HG02943 (cell line): ENCODE measurements at regions not wholly inside any gene's neighbourhood (a gene's known extent, or its start where the extent isn't known, plus 50 kb on each side); places are given as distances from the start of the nearest gene placed in this dataset.

Source experiments
- ATAC-seq: cut with Tn5 transposase; IDR thresholded peaks from one replicate; pipeline ENCODE4 v1.9.1; 2021; ENCODE audit warnings: mild to moderate bottlenecking, low read depth, moderate library complexity; ENCODE audit not compliant: unreplicated experiment

DNA sequence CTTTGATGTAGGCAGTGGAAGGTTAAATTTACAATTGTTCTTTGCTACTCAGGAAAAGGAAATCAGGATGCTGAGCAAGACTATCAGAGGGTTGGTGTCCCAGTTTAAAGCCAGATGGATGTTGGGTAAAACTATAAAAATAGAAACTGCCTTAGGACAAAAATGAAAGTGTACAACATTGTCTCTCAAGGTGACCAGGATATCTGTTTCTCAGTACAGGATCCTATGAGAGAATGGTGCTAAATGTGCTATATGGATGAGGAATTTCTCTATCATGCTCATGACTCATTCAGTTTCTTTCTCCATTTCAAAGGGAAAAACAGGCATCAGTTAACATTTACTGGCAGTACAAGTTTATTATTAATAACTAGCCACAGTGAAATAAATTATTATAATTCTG, 534.2 kb upstream of the GJE1 start:
- ATAC-seq, result no peak

DNA sequence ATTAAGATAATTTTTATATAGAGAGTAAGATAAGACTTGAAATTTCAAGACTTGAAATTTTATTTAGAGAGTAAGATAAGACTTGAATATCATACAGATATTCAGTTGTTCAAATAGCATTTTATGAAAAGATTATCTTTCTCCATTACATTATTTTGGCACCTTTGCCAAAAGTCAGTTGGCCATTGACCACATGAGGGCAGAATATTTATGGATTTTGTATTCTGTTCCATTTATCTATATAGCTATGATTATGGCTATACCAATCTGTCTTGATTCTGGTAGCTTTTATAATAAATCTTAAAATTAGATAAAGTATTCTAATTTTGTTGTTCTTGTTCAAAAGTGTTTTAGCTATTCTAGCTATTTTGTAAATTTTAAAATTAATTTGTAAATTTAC, 537.9 kb upstream of the GJE1 start:
- ATAC-seq, result no peak

DNA sequence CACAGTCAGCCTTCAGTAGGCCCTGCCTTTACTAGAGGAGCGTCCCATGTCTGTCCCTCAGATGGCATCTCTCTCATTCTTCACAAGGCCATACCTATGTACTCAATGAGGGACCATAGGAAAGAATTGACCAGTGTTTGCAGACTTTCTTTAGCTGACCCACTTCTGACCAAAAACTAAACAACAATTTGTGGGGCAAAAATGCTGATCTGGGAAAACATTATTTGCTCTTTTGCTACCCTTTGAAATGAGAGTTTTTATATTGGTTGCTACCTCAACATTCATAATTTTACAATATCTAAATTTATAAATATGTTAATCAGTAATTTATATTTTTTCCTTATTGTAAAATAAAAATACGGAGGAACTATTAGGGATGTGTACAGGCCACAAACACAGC, 539.4 kb upstream of the GJE1 start:
- ATAC-seq, result no peak

DNA sequence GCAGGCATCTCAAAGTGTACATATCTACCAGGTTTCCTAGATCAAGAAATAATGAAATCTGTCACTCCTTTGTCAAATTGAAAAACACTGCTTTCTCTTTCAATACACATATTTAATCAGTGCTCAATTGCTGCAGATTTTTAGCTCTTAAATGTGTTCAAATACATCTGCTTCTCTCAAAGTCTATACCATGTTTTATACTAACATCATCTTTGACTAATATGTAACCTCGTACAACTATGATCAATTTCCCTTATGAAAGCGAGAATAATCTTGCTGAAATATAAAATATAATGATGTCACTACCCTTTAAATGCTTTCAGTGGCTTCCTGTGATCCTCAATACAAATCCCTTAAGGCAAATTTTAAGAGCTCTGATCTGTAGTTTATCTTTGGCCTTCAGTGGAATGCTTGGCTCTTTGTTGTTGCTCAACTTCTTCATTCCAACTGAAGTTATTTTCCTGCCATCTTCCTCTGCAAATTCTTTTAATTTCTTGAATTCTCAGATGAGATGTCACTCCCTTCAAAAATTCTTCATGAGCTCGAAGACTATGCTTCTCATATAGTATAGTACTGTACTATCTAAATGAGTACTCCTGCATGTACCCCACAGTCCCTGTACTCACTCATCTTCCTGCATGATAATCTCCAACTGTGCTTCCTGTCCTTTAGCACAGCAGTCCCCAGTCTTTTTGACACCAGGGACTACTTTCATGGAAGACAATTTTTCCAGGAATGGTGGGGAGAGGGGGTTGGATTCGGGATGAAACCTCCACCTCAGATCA, 545.1 kb upstream of the GJE1 start:
- ATAC-seq, result no peak

DNA sequence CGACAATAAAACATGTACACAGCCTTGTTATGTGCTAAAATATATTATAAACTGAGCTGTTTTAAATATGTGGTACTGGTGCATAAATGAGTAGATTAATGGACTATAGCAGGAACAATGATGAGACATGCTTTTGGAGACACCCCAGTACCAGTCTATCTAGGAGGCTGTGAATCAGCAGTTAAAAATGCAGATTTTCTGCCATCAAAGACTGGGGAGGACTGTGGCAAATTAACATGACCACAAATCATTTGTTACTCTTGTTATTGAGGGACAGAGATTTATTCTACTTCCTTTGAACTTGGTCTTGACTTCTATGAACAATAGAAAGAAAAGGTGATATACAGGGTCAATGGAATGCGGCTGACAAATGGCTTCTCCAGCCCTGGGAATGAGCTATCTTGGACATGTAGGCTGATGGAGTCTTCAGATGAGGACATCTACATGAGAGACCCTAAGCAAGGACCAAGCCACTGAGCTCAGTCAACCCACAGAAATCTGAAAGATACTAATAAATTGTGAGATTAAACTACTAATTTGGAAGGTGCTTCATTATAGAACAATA, 551.7 kb upstream of the GJE1 start:
- ATAC-seq, result no peak

DNA sequence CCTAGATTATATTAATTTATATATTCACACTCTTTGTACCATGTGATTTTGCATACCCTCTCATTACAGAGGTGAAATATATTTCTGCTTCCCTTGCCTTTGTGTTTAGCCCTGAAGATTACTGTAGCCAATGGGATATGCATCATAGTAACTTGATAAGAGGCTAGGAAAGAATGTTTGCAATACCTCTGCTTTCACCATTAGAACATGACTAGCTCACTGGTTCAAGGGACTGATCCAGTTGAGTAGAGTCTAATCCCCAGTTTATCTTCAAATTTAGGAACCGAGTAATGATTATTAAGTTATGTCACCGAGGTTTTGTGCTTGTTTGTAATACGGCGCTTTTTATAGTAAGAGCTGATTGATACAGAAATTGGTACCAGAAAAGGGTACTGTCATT, 552.6 kb upstream of the GJE1 start:
- no peak for ATAC-seq

DNA sequence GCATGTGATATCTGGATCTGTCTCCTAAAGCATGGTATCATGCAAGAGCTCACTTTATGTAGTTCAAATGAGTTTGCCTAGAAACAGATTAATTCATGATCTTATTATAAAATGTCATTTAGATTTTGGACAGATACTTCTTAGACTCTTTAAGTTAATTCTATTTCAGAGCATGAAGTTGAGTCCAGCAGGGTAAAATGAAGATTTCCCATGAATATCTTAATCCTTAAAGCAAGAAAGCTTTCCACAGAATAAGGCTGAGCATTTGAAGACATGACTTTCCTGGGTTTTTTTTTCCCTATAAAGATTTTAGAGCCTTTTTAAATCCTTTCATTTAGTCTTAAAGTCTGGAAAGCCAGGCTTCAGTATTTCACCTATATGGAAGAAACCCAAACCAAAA, 556.0 kb upstream of the GJE1 start:
- ATAC-seq, result no peak

DNA sequence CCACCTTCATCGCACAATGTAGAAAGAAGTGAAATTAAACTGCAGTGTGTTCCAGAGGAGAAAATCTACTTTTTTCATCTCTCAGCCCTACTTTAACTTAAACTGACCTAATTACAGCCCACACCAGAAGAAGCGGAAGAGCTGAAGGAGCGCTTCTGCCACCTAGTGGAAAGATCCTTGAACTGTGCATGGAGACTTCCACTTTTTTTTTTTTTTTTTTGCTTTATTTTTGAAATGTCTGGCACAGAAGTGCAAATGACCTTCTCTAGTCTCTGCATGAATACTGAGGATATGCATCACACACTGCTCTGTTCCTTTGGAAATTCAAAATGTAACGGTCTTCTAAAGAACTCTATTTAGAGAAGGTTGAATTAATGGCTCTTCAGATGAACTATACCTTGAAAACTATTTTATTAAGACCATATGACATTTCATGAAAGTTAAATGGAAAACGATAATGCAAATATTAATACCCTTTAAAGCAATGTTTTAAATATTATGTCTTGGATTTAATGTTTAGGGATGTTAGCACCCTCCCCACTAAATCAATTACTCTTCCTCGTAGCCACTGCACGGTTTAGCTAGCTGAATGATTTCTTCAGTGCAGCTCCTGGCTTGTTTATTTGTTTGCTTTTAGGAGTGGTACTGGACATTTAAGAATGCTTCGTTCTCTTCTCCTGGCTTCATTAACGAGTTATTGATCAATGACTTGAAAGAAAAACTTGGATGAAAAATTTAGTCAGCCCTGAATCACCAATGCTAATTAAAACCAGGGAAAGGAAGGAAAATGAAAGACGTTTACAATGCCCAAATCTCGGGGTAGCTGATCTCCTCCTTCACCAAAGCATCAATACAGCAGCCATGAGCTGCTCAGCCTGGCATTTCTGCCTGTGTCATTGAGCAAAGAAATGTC, 569.6 kb upstream of the GJE1 start:
- ATAC-seq, result peak; percentile 92

DNA sequence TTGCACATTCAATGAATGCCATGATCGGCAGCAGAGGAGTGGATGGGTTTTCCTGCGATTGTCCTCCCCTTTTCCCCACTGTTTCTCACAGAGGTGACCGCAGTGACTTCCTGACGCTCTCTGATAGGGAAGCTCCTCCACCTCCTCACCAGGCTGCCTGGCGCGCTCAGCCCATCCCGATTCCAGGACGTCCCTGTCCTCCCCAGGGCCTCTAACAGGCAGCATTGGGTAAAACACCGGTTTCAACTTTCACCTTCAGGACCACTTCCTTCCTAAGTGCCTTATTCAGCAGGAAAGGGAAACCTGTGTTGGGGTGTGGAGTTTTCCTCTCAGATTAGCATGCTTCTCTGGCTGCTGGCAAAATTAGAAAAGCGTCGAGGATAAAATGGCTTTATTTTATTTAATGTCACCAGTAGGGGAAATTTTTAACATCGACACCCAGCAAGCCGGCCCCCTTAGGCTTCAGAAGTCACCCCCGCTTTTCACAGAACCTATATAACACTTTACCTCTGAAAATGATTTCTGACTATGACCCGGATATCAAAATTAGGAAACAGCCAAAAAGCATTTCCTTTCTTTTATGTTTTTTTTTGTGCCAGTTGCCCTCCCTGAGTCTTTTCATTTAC, 570.4 kb upstream of the GJE1 start:
- peak; percentile 37 for ATAC-seq

DNA sequence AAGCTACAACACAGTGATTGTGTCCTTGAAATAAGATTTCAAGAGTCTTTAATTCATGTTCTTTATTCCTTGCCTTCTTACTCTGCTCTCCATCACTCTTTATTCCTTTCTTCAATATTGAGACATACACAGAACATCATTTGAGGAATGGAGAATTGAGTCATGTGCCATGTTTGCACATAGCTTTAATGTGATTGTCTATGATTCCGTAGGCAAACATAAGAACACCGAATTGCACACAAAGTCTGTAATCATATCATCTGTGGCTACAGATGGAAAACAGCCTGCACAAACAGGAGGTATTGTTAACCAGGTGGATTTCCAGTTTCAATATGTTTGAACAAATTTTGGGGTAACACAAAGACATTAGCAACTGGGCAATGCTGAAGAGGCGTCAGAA, 571.6 kb upstream of the GJE1 start:
- ATAC-seq, result no peak

DNA sequence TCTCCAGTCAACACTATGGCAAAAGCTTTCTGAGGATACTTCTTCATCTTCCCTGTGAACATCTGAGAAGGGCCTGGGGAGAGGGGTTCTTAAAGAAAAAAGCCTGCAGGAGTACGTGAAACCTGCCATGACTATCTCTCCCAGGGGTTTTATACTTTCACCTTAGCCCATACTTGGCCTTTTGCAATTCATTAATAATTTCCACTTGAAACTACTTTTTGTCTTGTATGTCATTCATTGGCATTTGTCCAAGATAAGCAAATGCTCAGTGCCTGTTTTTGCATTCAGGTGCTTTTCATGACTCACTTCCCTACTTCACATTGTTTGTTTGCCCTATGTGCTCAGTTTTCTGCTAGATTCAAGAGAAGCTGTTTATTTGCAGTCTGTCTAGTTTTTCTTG, 580.3 kb upstream of the GJE1 start:
- no peak for ATAC-seq

DNA sequence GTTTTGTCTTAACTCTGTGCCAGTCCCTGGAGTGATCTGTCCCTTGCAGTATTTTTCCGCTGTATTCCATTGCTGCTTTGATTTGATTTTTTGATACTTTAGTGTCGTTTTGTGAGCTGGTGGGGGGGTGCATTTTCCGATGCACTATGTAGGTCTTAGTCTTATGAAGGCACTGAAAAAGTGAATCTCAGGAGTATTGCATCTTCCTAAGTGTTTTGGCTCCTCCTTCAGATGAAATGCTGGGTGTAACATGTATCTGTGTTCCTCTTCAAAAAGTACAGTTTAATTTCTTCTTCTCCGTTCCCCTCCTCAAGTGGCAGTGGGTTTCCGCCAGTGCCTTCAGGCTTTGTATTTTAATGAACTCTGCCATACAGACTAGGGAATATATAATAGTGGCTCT, 580.7 kb upstream of the GJE1 start:
- ATAC-seq, result no peak

DNA sequence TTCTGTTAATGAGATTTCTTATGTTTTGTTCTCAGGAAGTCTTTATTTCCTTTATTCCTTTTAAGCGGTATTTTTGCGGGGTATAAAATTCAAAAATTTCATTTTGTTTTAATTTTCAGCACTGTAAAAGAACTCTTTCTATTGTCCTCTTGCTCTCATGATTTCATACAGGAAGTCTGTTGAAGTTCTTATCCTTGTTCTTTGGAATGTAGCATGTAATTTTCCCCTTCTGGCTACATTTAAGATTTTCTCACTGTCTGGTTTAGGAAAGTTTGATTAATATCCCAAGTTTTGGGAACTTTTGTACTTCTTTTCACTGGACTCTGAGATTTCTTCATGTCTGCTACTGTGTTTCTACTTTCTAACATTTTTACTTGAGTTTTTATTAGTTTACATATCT, 581.4 kb upstream of the GJE1 start:
- ATAC-seq, result no peak

DNA sequence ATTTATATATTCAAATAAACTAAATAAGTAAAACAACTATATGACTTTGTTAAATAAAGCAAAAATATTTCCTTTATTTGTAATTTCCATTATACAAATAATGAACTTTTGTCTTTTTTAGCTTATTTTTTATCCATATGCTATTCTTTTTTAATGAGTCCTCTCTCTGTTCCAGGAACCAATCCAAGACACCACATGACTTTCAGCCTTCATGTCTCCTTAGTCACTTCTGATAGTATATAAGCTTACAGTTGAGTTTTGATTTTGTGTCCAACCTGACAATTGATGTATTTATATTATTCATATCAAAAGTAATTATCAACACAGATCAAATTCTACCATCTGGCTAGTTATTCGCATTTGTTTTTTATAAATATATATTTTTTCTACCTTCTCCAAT, 582.3 kb upstream of the GJE1 start:
- no peak for ATAC-seq

DNA sequence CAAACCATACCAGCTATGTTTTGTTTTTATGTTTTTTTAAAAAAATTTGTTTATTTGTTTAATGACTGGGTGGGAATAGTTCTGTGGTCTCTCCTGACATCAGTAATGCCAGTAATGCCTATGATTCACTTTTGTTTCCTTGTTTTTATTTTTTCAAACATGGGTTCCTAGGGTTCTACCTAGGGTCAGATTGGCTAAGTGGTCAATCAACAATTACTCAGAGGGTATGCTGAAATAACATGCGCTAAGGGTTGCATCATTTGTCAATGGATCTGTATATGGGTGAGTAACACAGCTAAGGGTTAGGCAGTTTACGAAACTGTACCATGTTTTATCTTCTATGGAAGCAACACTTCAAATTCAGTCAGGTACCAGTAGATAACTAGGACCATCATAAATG, 583.8 kb upstream of the GJE1 start:
- no peak for ATAC-seq

DNA sequence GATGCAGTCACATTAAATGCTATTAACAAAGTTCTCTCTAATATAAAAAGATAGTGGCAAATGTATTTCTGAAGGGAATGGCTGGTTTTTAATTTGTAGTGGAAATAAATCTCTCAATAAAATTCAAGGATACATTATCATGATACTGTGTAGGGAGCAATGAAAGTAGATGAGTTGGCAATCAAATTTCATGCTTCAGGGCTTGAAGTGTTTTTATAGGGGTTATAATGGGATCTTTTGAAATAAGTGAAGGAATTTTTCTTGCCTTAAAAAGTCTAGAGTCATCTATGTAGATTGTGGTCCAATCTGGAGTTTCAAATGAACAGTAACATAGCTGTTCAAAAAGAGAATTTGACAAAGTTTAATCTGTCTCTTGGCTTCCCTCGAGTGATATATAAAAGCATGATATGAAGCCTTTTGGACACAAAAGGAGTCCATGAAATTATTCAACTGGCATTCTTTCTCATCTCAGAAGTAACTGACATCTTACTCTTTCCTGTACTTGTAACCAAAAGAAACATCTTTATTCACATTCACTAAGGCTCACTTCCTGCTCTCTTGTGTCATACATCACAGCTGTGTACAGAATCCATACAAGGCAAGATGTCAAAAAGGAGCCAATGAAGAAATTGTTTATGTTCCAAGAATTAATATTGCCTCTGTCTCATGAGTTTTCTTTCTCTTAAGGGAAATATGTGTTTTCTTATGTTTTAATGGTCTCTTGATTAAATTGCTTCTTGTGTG, 591.0 kb upstream of the GJE1 start:
- ATAC-seq, result no peak

DNA sequence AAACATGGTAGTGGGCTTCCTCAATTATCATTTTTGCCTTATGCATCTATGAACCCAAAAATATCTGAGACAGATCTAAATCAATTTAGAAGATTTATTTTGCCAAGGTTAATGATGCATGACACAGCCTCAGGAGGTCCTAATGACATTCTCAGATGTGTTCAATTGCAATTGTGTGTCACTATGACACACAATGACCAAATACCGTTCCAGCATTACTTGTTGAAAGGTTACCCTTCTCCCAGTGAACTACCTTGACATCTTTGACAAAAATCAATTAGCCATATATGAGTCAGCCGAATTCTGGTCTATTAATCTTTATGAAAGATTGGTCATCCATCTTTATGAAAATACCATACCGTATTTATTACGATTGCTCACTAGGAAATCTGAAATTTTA, 592.5 kb upstream of the GJE1 start:
- no peak for ATAC-seq

DNA sequence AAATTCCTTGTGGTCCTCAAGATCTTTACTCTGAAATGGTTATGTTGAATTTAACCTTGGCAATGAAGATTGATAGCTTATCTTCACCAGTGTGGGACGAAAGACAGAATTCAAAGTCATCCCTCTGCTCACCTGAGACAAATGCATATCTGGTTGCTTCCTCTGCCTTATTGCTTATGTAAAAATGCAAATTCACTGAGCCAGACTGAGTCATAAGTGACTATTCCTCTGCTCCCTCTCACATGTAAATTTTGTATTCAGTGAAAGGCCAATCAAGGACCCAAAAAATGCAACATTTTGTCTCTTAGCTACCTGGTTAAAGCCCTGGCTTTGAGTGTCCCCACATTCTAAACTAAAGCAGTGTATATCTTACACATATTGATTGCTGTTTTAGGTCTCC, 593.1 kb upstream of the GJE1 start:
- no peak for ATAC-seq

DNA sequence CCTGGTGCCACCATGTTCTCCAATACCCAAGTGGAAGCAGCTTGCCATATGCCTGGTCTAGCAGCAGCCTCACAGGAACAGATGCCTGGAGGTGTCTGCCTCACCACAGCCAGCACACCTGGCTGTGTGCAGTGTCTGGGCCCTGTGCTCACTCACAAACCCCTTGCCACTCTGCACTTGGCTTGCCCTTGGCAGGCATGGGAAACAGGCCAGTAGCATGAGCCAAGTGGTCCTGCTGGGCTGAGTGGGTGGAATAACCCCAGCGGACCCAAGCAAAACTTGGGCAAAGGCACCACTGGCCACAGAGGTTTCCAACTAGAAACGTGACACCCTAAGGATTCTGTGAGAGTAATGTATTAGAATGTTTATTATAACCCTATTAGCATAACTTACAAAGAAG, 600.5 kb upstream of the GJE1 start:
- no peak for ATAC-seq

DNA sequence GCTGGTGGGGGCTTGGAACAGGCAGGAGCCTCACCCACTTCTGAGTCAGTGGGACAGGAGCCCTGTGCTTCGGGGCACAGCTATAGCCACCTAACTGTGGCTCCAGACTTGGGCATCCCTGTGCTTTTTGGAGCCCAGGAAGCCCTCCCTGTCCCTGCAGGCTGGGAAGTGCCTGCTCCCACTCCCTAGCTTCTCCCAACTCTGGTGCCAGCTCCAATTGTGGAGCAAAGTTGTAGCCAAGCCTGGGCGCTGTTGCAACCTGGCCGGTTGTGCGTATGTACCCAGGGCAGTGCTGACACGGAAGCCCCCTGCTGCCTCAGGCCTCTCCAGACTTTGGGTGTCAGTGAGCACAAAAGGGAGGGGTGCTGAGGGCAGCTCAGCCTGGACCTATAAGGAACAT, 601.7 kb upstream of the GJE1 start:
- no peak for ATAC-seq
